ENCODE measurements at regions not wholly inside any gene's neighbourhood (a gene's known extent, or its start where the extent isn't known, plus 50 kb on each side); places are given as distances from the start of the nearest gene placed in this dataset.

DNA sequence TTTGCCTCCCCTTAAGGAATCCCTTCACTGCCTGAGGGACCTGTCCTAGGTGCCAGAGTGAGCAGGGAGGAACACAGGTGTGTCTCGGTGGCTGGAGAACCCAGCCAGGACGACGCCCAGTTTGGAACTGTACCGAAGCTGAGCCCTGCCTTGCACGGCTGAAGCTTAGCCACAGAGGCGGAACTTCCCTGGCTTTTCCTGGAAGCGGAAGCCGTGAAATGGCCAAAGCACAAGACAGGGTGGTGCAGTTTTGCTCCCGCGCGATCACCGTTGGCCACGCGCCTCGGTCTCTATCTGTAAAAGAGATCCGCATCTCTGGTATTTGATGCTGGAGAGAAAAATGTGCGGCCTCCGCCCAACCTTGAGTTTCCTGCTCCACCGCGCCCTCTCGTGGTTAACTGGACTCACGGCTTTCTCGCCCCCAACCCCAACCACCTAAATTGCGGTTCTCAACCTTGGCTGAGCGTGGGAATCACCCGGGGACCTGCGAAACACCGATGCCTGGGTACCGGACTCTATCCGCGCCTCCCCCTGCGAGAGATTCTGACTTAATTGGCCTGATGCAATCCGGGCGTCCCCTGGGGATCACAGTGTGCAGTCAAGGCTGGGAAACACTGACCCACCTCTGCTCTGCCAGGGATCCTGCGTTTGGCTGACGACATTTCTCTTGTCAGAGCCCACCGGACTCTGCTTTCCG is 70.7 kb upstream of the ABHD2 start (continued):
- no peak for TF ChIP-seq THRA (IDR thresholded peaks at IDR 0.05)
- peak; percentile 73 for TF ChIP-seq TEAD4 (IDR thresholded peaks at IDR 0.05; ENCODE audit: low read length)
- no peak for TF ChIP-seq TEAD4 (CRISPR knock-in tag; IDR thresholded peaks at IDR 0.05; ENCODE audit: borderline replicate concordance)
- no peak for TF ChIP-seq SREBF2 (CRISPR knock-in tag; IDR thresholded peaks at IDR 0.05)
- TF ChIP-seq NR2C2 (CRISPR knock-in tag; IDR thresholded peaks at IDR 0.05) = 0 out of 2 replicates have a peak, but pooled peaks have one; percentile 33
- no peak for TF ChIP-seq NR2C2 (tag; IDR thresholded peaks at IDR 0.05)
- TF ChIP-seq HNRNPLL (IDR thresholded peaks at IDR 0.05; ENCODE audit: low read depth, low read length, poor library complexity, severe bottlenecking) = no peak
- TF ChIP-seq POLR2H (tag; IDR thresholded peaks at IDR 0.05; ENCODE audit: low read depth) = no peak
- peak; percentile 46; the same call in 1 of the 2 replicates for TF ChIP-seq SOX6 (IDR thresholded peaks at IDR 0.05)
- TF ChIP-seq MAZ (CRISPR knock-in tag; conservative IDR thresholded peaks at IDR 0.05 in 1 of 2, IDR thresholded peaks at IDR 0.05 in 1 of 2) = peak; percentile 39 to 41; a peak in 1 of 4 replicates
- 0 out of 2 replicates have a peak, but pooled peaks have one; percentile 32 for TF ChIP-seq TEAD2 (tag; IDR thresholded peaks at IDR 0.05)
- TF ChIP-seq TBP (optimal IDR thresholded peaks at IDR 0.05; ENCODE audit: low read depth, low read length) = no peak
- TF ChIP-seq KLF13 (tag; IDR thresholded peaks at IDR 0.05; ENCODE audit: borderline replicate concordance, low read depth) = no peak
- no peak for TF ChIP-seq U2AF1 (optimal IDR thresholded peaks at IDR 0.05; ENCODE audit: low read depth, low read length)
- TF ChIP-seq MAFG (tag; conservative IDR thresholded peaks at IDR 0.05) = no peak
- TF ChIP-seq PHF8 (IDR thresholded peaks at IDR 0.05; ENCODE audit: borderline replicate concordance, low read length) = no peak; the same call in 1 of the 2 replicates
- TF ChIP-seq, protein P1, sequence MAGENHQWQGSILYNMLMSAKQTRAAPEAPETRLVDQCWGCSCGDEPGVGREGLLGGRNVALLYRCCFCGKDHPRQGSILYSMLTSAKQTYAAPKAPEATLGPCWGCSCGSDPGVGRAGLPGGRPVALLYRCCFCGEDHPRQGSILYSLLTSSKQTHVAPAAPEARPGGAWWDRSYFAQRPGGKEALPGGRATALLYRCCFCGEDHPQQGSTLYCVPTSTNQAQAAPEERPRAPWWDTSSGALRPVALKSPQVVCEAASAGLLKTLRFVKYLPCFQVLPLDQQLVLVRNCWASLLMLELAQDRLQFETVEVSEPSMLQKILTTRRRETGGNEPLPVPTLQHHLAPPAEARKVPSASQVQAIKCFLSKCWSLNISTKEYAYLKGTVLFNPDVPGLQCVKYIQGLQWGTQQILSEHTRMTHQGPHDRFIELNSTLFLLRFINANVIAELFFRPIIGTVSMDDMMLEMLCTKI (IDR thresholded peaks at IDR 0.05; ENCODE audit: partially characterized antibody) = no peak
- TF ChIP-seq POLR2G (IDR thresholded peaks at IDR 0.05; ENCODE audit: low read depth, low read length) = peak; percentile 64
- TF ChIP-seq SP1 (CRISPR knock-in tag; IDR thresholded peaks at IDR 0.05) = peak; percentile 62; the same call in 1 of the 2 replicates
- no peak for TF ChIP-seq FOXJ2 (tag; IDR thresholded peaks at IDR 0.05)
- TF ChIP-seq BRCA1 (IDR thresholded peaks at IDR 0.05) = no peak
- no peak for TF ChIP-seq BRCA1 (CRISPR knock-in tag; IDR thresholded peaks at IDR 0.05)
- no peak for TF ChIP-seq HSF4 (CRISPR knock-in tag; IDR thresholded peaks at IDR 0.05; ENCODE audit: borderline replicate concordance)
- TF ChIP-seq, protein P2, sequence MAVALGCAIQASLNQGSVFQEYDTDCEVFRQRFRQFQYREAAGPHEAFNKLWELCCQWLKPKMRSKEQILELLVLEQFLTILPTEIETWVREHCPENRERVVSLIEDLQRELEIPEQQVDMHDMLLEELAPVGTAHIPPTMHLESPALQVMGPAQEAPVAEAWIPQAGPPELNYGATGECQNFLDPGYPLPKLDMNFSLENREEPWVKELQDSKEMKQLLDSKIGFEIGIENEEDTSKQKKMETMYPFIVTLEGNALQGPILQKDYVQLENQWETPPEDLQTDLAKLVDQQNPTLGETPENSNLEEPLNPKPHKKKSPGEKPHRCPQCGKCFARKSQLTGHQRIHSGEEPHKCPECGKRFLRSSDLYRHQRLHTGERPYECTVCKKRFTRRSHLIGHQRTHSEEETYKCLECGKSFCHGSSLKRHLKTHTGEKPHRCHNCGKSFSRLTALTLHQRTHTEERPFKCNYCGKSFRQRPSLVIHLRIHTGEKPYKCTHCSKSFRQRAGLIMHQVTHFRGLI (CRISPR knock-in tag; IDR thresholded peaks at IDR 0.05) = no peak
- TF ChIP-seq EP300 (IDR thresholded peaks at IDR 0.05; ENCODE audit: low read length) = 0 out of 2 replicates have a peak, but pooled peaks have one; percentile 19
- TF ChIP-seq RCOR1 (IDR thresholded peaks at IDR 0.05; ENCODE audit: borderline replicate concordance in 1 of 2, low read depth in 2 of 2, low read length in 2 of 2) = peak; percentile 79 to 98; a peak in 3 of 4 replicates

Measured in K562 (cell line).